ACHN (cell line): ENCODE measurements at regions not wholly inside any gene's neighbourhood (a gene's known extent, or its start where the extent isn't known, plus 50 kb on each side); places are given as distances from the start of the nearest gene placed in this dataset.
A peak's percentile ranks its signal among the peaks of the same experiment; 100 is the strongest.
"Not testable (repeated sequence)": the region's sequence is repeated elsewhere in the genome, so short reads cannot be mapped to it uniquely, and the experiment has no call there.

Source experiments
- DNase-seq: peaks from one replicate; pipeline ENCODE4 v3.0.0-alpha.2; 2015
- in situ Hi-C: cut with HindIII; loops from 2 replicates; pipeline ENCODE4 v1.10.0; 2017; ENCODE audit warnings: low sequenced_read_pairs, low pct_ligation_motif_present, low pct_unique_long_range_greater_than_20kb

DNA sequence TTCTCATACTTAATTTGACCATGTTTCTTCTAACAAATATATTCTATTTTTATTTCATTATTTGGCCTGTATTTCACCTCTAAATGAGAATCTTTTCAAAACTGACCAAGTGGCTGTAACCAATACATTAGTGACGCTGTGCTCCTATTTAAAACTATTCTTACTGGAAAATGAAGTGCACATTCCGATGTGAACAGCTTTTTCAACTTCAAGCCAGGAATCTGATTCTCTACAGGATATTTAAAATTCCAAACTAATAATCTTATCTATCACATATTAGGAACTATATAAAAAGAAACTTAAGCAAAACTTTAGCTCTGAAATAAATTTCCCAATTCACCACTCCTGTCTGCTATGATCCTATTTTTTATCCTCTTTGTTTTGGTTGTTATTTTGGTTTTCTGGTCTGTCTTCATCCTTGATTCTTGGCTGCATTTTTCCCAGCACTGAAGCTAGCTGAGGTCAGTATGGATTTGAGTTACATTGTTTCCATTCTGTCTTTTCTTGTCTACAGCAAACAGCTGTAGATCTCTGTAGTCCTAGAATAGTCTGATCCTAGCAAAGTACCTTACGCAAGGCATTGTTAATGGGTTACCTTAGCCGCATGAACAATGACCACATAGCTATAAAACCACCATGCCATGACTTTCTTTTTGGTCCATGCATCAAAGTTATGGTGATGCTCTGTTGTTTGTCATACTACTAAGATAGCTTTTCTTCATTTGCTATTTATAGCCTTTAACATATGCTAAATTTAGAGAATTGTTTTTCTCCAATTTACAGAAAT lies 748.6 kb upstream of the SPRY2 start:
- in situ Hi-C loops = no loop called here
- DNase-seq = no peak

DNA sequence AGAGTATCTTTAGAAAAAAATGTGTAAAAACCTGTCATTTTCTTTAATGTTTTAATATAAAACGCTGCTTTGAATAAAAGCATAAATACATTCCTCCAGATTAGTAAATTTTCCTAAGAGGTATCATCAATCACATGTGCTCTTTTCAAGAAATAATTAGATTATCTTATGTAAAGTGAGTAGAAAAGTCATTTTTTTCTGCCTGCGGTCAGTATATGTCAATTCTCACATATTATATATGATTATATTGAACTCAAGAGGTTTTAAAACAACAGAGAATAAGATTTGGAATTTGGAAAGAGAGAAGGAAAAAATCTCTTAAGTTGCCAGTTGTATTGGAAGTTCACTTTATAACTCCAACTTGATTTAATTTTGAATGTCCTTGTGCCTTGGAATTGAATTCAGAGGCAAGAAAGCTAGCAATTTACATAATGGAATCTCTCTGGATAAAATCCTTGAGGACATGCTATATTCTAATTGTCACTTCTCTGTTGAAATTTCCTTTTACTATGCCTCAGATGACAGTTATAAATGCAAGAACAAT lies 740.1 kb upstream of the SPRY2 start:
- in situ Hi-C loops = no loop called here
- DNase-seq = no peak

- DNase-seq = no peak
- in situ Hi-C loops = no loop called here
Observed at GRCh38 chr13:81078048-81078447, 737.1 kb upstream of the SPRY2 start.

DNA sequence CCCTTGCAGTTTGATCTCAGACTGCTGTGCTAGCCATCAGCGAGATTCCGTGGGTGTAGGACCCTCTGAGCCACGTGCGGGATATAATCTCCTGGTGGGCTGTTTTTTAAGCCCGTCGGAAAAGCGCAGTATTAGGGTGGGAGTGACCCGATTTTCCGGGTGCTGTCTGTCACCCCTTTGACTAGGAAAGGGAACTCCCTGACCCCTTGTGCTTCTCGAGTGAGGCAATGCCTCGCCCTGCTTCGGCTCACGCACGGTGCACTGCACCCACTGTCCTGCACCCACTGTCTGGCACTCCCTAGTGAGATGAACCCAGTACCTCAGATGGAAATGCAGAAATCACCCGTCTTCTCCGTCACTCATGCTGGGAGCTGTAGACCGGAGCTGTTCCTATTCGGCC lies 728.9 kb upstream of the SPRY2 start:
- DNase-seq, in situ Hi-C loops: not testable (repeated sequence)

GRCh38 chr13:81058916-81059290 lies 718.0 kb upstream of the SPRY2 start:
- in situ Hi-C loops = no loop called here
- no peak for DNase-seq

DNA sequence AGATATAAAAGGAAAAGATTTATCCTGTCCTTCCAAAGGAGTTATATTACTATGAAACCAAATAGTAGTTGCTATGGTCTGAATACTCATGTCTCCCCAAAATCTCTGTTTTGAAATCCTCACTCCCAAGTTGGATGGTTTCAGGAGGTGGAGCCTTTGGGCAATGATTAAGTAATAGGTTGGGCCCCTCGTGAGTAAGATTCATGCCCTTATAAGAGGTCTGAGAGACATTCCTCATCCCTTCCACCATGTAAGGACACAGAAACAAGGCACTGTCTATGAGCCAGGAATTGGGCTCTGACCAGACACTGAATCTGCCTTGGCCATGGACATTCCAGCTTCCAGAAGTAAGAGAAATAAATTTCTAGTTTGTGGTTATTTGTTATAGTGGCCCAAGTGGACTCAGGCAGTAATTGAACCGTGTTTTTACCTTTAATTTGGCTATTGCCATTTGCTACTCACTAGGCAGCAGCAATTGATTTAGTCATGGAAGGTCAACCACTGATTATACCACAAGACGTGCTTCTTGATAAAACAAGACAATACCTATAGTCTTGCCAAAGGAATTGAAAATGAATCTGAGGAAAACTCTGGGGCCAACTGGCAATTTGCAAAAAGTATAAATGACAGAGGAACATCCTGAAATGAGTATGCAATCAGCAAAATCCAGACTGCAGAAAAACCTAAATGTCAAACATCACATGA lies 717.4 kb upstream of the SPRY2 start:
- in situ Hi-C loops = no loop called here

GRCh38 chr13:81051873-81052272 lies 710.9 kb upstream of the SPRY2 start:
- in situ Hi-C loops = no loop called here
- DNase-seq = no peak

More for the DNA sequence above, 717.4 kb upstream of the SPRY2 start:
- no peak for DNase-seq

GRCh38 chr13:81048026-81048461 lies 707.1 kb upstream of the SPRY2 start:
- in situ Hi-C loops = no loop called here
- DNase-seq = no peak

DNA sequence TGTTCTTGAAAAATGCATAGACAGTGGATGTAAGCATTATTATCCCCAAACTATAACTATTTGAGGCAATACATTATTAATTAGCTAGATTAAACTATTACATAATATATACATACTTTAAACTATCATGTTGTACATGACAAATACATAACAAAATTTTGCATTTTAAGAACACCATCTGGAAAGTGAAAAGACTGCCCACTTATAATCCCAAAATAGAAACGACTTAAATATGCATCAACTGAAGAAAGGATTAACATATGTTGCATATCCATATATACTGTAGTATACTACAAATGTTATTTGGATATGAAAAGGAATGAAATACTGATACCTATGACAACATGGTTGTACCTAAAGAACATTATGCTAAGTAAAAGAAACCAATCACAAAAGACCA lies 700.8 kb upstream of the SPRY2 start:
- DNase-seq = no peak
- in situ Hi-C loops = no loop called here

DNA sequence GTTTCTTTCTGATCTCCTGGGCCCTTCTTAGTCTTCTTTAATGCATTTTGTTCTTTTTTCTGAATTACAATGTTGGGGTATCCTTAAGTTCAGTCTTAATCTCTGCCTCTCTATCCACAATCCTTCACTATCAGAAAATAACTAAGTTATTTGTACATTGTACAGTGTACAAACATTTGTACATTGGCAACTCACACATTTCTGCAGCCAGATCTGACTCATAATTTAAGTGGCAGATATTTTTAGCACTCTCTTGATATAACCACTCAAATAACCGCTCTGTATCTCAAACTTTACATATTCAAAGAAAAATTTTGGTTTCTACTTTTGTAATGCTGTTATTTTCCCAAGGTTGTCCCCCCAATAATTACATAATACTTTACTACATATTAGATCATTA lies 691.1 kb upstream of the SPRY2 start:
- DNase-seq = no peak
- in situ Hi-C loops = no loop called here

DNA sequence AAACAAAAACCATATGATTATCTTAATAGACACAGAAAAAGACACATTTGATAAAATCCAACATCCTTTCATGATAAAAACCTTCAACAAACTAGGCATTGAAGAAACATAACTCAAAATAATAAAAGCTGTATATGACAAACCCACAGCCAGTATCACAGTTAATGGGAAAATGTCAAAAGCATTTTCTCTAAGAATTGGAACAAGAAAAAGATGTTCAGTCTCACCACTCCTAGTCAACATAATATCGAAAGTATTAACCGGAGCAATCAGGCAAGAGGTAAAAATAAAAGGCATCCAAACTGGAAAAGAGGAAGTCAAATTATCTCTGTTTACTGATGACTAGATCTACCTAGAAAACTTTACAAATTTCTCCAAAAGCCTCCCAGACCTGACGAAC lies 684.2 kb upstream of the SPRY2 start:
- DNase-seq = no peak
- in situ Hi-C loops = no loop called here

- no peak for DNase-seq
- in situ Hi-C loops = no loop called here
Observed at GRCh38 chr13:81021284-81021840, 680.4 kb upstream of the SPRY2 start.

- no peak for DNase-seq
- in situ Hi-C loops = no loop called here
Observed at GRCh38 chr13:81020010-81020409, 679.1 kb upstream of the SPRY2 start.

GRCh38 chr13:81018936-81019335 lies 678.0 kb upstream of the SPRY2 start:
- in situ Hi-C loops = no loop called here
- DNase-seq = no peak

DNA sequence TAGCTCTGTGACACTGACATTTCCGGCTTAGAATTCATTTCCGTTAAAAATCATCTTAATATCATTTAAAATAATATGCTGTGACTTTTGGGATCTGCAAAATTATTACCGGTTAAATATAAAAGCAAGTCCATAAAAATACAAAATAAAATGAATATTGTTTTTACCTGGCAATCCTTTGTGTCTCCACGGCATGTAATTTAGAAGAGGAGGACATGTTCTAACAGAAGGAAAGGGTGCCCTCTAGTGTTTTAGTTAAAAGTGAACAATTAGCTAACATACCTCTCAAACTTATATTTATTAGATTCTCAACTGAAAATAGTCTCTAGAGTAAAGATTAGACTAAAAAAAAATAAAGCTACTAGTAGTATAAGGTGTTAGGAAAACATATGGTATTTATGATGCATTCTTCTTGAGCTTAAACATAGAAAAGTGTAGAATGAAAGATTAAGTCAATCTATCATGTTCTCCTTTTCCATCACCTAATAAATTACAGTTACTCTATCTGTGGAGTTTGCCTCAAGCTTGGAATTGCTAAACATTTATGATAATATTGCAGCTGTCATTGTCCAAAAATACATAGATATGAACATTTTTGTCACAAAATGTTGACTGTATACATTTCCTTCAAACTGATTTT lies 676.7 kb upstream of the SPRY2 start:
- DNase-seq = peak; percentile 48
- in situ Hi-C loops = no loop called here

GRCh38 chr13:81012031-81012430 lies 671.1 kb upstream of the SPRY2 start:
- in situ Hi-C loops = no loop called here

GRCh38 chr13:81001828-81002385 lies 661.0 kb upstream of the SPRY2 start:
- in situ Hi-C loops = no loop called here
- DNase-seq = no peak

More at GRCh38 chr13:81012031-81012430, 671.1 kb upstream of the SPRY2 start:
- no peak for DNase-seq

- DNase-seq, in situ Hi-C loops: not testable (repeated sequence)
Observed at GRCh38 chr13:80998603-80999002, 657.7 kb upstream of the SPRY2 start.

- in situ Hi-C loops = no loop called here
- no peak for DNase-seq
Observed at GRCh38 chr13:80989747-80990146, 648.8 kb upstream of the SPRY2 start.
